Heart right ventricle (tissue), 16 donors: ENCODE measurements at regions not wholly inside any gene's neighbourhood (a gene's known extent, or its start where the extent isn't known, plus 50 kb on each side); places are given as distances from the start of the nearest gene placed in this dataset.

Experiments used
- ATAC-seq, 8 donors: fragments of 200-7000 bp; cut with Tn5 transposase; one replicate each; pipeline ENCODE4 v1.9.1; 2020; ENCODE audit warnings: mild to moderate bottlenecking in 8 of 8, moderate library complexity in 8 of 8, moderate number of reproducible peaks in 1 of 8
- DNase-seq, 2 donors: peaks; one replicate each; pipeline ENCODE4 v3.0.0-alpha.2; 2020
- H3K27ac ChIP-seq, 10 donors: fragments of 200-600 bp; sonication (generic) in 2 of 10; one replicate each; pipeline versions ENCODE4 v1.5.0 to v1.8.0; 2020 to 2022; ENCODE audit warnings: mild to moderate bottlenecking in 3 of 10
- H3K27me3 ChIP-seq, 7 donors: fragments of 200-600 bp; one replicate each; pipeline ENCODE4 v1.8.0; 2021 to 2022; ENCODE audit warnings: mild to moderate bottlenecking in 2 of 7
- H3K36me3 ChIP-seq, 9 donors: fragments of 200-600 bp; sonication (generic) in 1 of 9; one replicate each; pipeline versions ENCODE4 v1.5.0 to v1.8.0; 2020 to 2022; ENCODE audit warnings: mild to moderate bottlenecking in 2 of 9
- H3K4me1 ChIP-seq, 9 donors: fragments of 200-600 bp; sonication (generic) in 1 of 9; one replicate each; pipeline versions ENCODE4 v1.5.0 to v1.8.0; 2020 to 2022; ENCODE audit warnings: mild to moderate bottlenecking in 4 of 9
- H3K4me3 ChIP-seq, 10 donors: fragments of 200-600 bp; sonication (generic) in 2 of 10; one replicate each; pipeline versions ENCODE4 v1.5.0 to v1.8.0; 2020 to 2022; ENCODE audit warnings: mild to moderate bottlenecking in 7 of 10, moderate library complexity in 2 of 10
- H3K9me3 ChIP-seq, 11 donors: fragments of 200-600 bp in 10 of 11; sonication (generic) in 2 of 11; one replicate each; pipeline versions ENCODE4 v1.5.0 to v1.8.0; 2013 to 2022; ENCODE audit warnings: mild to moderate bottlenecking in 2 of 11, control low read depth in 1 of 11, moderate library complexity in 1 of 11
- CTCF ChIP-seq, 9 donors: fragments of 200-600 bp; sonication (generic) in 2 of 9; IDR thresholded peaks; one replicate each; pipeline versions ENCODE4 v1.5.0 to v1.8.0; 2021 to 2022; ENCODE audit warnings: antibody characterized with exemption in 9 of 9, mild to moderate bottlenecking in 5 of 9, moderate library complexity in 1 of 9
- WGBS, 2 donors: extraction: QIAGEN DNeasy Blood & Tissue Kit; methylation state at CpG; one replicate each; pipeline ENCODE4 v1.1.7; 2013; ENCODE audit warnings: inconsistent platforms in 1 of 2; 5-methylcytosine and 5-hydroxymethylcytosine counted together
- intact Hi-C, 10 donors: fragments of 100-400 bp; cut with DNase I; formaldehyde crosslinking; loops; one replicate each; pipeline versions ENCODE4 v1.11.1 to v1.14.2; 2022
- donor health status: Arrhythmogenic right ventricular cardiomyopathy.
- donor health status: ischemic (EF 13 %, LVEDD 7.1; RV severe dilation, severe dysfunction).
- donor health status: healthy with polysubstance abuse.
- donor health status: DM: no; HTN: yes; CAD: no.
- donor health status: DM: no; HTN: no; CAD: no.
- donor health status: ischemic (EF 25% LVEDD 6.9; RV normal size, moderate dysfunction).
- donor health status: ischemic (EF 25% LVEDD 5.7; RV mildly dilated, moderate dysfunction).
- donor health status: healthy.
- donor health status: DM: yes; HTN: yes; CAD: no.
- donor health status: Ischemic cardiomyopathy.
- donor health status: ischemic (EF 35%, LVEDD 5.7; RV mildly dilated, moderate dysfunction).
- donor health status: nonischemic (EF 11% LVEDD 7.7; RV severe dilation, severe dysfunction).
- donor health status: DM: yes; HTN: yes; CAD: no.
- donor health status: PGD.
- donor health status: ischemic (EF 29% LVEDD 5.4; RV normal size, mild dysfunction).
- donor health status: nonischemic (EF 23%, LVEDD 6.1; RV moderate dilation, normal function).

GRCh38 chr9:106405871-106406435 is 457.0 kb upstream of the ZNF462 start:
- DNase-seq (no peak), ATAC-seq (no peak)
- H3K4me1 ChIP-seq = no peaks in the 10 kb centered on the region
- H3K9me3 ChIP-seq = no peaks in the 10 kb centered on the region
- no peak overlapping the region for H3K4me3 ChIP-seq
- H3K36me3 ChIP-seq = no peaks in the 10 kb centered on the region
- WGBS, 2 donors = 75% methylated on average over 2 of the region's 2 CpGs
- TF ChIP-seq CTCF (IDR thresholded peaks at IDR 0.05) = no peak
- no peaks in the 10 kb centered on the region for H3K27me3 ChIP-seq
- intact Hi-C loops = no loop called here
- H3K27ac ChIP-seq = no peak overlapping the region

- no peaks in the 10 kb centered on the region for H3K36me3 ChIP-seq
- no peaks in the 10 kb centered on the region for H3K4me1 ChIP-seq
- TF ChIP-seq CTCF (IDR thresholded peaks at IDR 0.05) = no peak
- no peaks in the 10 kb centered on the region for H3K9me3 ChIP-seq
- 67 to 71% methylated on average over 7 of the region's 7 CpGs for WGBS, 2 donors
- H3K27me3 ChIP-seq = no peaks in the 10 kb centered on the region
- no peak for DNase-seq
- no peak for ATAC-seq
- H3K4me3 ChIP-seq = no peak overlapping the region
- intact Hi-C loops = no loop called here
- no peak overlapping the region for H3K27ac ChIP-seq
Observed at GRCh38 chr9:106414042-106414441, 448.9 kb upstream of the ZNF462 start.

GRCh38 chr9:106417685-106418084 is 445.3 kb upstream of the ZNF462 start:
- H3K27me3 ChIP-seq = no peaks in the 10 kb centered on the region
- H3K36me3 ChIP-seq = no peaks in the 10 kb centered on the region
- 95 to 97% methylated on average over 1 of the region's 1 CpG for WGBS, 2 donors
- intact Hi-C loops = no loop called here
- ATAC-seq (no peak), DNase-seq (no peak)
- H3K27ac ChIP-seq = no peak overlapping the region
- no peaks in the 10 kb centered on the region for H3K4me1 ChIP-seq
- no peaks in the 10 kb centered on the region for H3K9me3 ChIP-seq
- TF ChIP-seq CTCF (IDR thresholded peaks at IDR 0.05) = no peak
- H3K4me3 ChIP-seq = no peak overlapping the region

- Histone ChIP-seq H3K27me3 (no peaks in the 10 kb centered on the region), H3K4me3 (no peak overlapping the region), H3K36me3 (no peaks in the 10 kb centered on the region), H3K9me3 (no peaks in the 10 kb centered on the region), H3K27ac (no peak overlapping the region), H3K4me1 (no peaks in the 10 kb centered on the region)
- no peak for ATAC-seq
- intact Hi-C loops = no loop called here
- TF ChIP-seq CTCF (IDR thresholded peaks at IDR 0.05) = no peak
- no peak for DNase-seq
- WGBS, 2 donors = 78 to 81% methylated on average over 3 of the region's 3 CpGs
Observed at GRCh38 chr9:106419829-106420228, 443.1 kb upstream of the ZNF462 start.
